Thymus (tissue), 11 donors: ENCODE measurements at regions not wholly inside any gene's neighbourhood (a gene's known extent, or its start where the extent isn't known, plus 50 kb on each side); places are given as distances from the start of the nearest gene placed in this dataset.

Experiments
- DNase-seq, 9 donors: peaks; one replicate each; pipeline ENCODE4 v3.0.0-alpha.2; 2013; ENCODE audit warnings: low spot score in 9 of 9, low read depth in 6 of 9, missing footprints in 1 of 9
- H3K27ac ChIP-seq, 2 donors: one replicate each; pipeline ENCODE4 v1.5.1; 2013; ENCODE audit warnings: control low read depth in 1 of 2, low read depth in 1 of 2, low read length in 1 of 2, mild to moderate bottlenecking in 1 of 2, moderate library complexity in 1 of 2
- H3K27me3 ChIP-seq, 2 donors: one replicate each; pipeline ENCODE4 v1.5.1; 2013; ENCODE audit warnings: low read length in 1 of 2; ENCODE audit not compliant: control insufficient read depth in 2 of 2, insufficient read depth in 1 of 2
- H3K36me3 ChIP-seq, 2 donors: one replicate each; pipeline ENCODE4 v1.5.1; 2013; ENCODE audit warnings: low read length in 1 of 2, mild to moderate bottlenecking in 1 of 2, moderate library complexity in 1 of 2; ENCODE audit not compliant: control insufficient read depth in 2 of 2, insufficient read depth in 2 of 2
- H3K4me1 ChIP-seq, 2 donors: one replicate each; pipeline ENCODE4 v1.5.1; 2013; ENCODE audit warnings: low read length in 2 of 2; ENCODE audit not compliant: control insufficient read depth in 2 of 2, insufficient read depth in 2 of 2
- H3K4me3 ChIP-seq, 2 donors: one replicate each; pipeline ENCODE4 v1.5.1; 2013; ENCODE audit warnings: low read length in 2 of 2, control low read depth in 1 of 2, mild to moderate bottlenecking in 1 of 2
- H3K9me3 ChIP-seq, 2 donors: one replicate each; pipeline ENCODE4 v1.5.1; 2013; ENCODE audit warnings: low read length in 1 of 2, mild to moderate bottlenecking in 1 of 2; ENCODE audit not compliant: control insufficient read depth in 2 of 2, insufficient read depth in 1 of 2
- WGBS: extraction: QIAGEN DNeasy Blood & Tissue Kit; methylation state at CpG from one replicate; pipeline ENCODE4 v1.1.7; 2013; 5-methylcytosine and 5-hydroxymethylcytosine counted together
- donor health status: healthy.

DNA sequence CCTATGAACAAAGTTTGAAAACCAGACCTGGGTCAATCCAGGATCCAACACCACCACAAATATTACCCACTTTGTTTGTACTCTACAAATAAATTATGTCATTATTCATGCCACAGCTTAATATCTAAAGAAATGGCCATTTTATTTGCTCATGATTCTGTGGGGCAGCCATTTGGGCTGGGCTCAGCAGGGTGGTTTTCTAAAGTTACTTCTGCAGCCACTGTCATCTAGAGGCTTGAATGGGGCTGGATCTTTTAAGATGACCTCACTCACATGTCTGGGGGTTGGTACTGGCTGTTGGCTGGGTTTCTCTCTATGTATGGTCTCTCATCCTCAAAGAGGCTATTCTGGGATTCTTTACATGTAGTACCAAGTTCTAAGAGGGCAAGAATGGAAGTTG lies 96.2 kb downstream of the VCPKMT start:
- Histone ChIP-seq H3K36me3 (no peaks in the 10 kb centered on the region), H3K27me3 (no peaks in the 10 kb centered on the region), H3K27ac (no peak overlapping the region), H3K9me3 (peaks cover 1 to 3% of the 10 kb centered on the region in 2 donors), H3K4me3 (no peak overlapping the region), H3K4me1 (peaks cover 5 to 14% of the 10 kb centered on the region in 2 donors)
- no peak for DNase-seq

DNA sequence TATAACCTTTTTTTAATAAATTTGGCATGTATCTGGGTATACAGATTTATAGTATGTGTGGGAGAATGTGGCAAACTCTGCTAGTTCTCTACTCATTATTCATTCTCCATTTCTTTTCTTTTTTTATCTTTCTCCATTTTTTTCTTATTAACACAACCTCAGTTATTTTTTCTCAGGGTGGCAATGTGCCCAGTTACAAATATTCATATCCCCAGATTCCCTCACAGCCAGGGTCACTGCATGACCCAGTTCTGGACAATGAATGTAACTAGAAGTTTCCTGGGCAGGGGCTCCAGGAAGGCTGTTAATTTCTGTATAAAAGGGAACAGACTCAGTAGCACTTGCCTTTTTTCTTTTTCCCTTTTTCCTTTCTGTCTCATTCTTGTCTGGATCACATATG lies 95.6 kb downstream of the VCPKMT start:
- Histone ChIP-seq H3K4me1 (peaks cover 5 to 14% of the 10 kb centered on the region in 2 donors), H3K27ac (no peak overlapping the region), H3K36me3 (no peaks in the 10 kb centered on the region), H3K27me3 (no peaks in the 10 kb centered on the region), H3K9me3 (peaks cover 1 to 8% of the 10 kb centered on the region in 2 donors), H3K4me3 (no peak overlapping the region)
- no peak for DNase-seq

DNA sequence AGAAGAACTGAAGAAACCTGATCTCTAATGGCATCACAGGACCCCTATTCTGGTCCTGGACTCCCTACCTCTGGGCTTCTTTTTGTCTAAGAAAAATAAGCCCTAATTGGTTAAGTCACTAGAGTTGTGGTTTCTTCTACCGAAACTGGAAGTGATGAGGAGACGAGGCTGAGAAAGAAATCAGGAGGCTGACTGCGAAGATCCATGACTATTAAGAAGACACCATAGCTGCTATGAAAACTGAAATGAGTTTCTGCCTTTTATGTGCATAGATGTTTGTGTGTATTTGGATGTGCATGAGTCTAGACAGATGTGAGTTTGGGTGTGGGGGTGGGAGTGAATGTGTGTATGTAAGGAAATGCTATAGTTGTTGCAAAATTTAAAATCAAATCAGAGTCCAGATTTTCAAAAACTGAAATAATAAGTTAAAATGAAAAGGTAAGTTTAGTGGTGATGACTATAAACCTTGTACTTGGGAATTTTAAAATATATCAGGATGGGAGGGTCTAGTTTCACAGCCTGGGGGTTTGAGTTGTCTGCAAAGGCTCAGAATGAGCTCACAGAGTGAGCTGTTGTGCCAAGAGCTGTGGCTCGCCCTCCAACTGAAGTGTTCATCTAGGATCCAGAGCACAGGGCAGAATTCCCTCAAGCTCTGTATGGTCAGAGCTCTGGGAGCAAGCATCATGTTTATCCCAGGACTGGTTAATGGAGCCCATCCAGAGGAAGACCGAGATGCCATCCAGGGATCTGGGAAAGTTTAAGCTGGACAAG lies 94.9 kb downstream of the VCPKMT start:
- peak in 1 of 9 donors; percentile 22 for DNase-seq
- Histone ChIP-seq H3K9me3 (peaks cover 1 to 11% of the 10 kb centered on the region in 2 donors), H3K27ac (no peak overlapping the region), H3K36me3 (no peaks in the 10 kb centered on the region), H3K4me3 (no peak overlapping the region), H3K4me1 (peaks cover 5 to 14% of the 10 kb centered on the region in 2 donors), H3K27me3 (no peaks in the 10 kb centered on the region)
- 85% methylated on average over 5 of the region's 5 CpGs for WGBS

DNA sequence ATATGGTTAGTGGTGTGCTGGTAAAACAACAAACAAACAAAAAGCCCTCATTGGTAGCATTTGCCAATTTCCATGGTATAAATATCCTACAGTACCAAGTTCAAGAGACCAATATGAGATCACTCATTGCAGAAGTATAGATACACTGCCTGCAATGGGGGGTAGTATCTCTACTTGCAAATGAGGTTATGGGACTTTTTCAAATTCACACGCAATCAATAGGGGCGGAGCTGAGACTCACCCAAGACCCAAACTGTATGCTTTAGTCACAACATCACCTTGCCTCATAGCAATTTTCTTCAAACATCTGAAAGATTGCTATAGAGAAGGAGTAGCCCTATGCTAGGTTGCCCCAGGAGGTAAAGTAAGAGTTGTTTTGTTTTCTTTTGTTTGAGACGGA lies 93.7 kb downstream of the VCPKMT start:
- no peak for DNase-seq
- 98% methylated on average over 3 of the region's 3 CpGs for WGBS

DNA sequence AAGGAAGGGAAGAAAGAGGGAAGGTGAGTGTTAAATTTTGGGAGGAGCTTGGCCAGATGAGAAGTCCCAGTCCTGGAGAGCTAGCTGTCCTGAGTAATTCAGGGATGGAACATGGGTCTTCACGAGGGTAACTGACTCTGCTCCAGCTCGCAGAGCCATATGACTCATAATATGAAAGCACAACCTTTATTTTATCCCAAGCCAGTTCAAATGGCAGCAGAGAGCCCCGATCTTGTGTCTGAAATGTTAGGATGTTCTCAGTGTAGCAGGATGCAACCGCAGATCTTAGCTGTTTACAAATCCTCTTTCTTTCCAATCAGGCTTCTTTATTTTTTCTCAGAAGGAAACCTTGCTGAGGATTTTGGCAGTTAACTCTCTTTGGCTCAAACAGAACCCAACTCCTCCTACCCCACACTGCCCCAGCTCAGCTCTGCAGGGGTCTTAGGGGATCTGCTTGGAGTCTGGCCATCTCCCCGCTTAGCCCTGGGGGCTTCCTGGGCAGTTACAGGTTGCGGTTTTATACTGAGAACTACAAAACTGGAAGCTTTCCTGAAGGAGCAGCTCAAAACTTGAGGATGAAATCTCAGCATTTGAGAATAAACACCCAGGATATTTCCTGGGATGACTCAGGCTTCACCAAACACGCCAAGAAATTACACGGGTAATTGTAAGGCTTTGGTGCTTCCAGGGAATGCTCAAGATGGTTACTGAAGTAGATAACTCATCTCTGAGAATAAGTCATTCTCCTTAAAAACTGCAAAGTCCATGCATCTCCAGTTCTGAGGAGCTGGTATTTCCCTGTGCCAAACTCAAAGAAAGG lies 92.5 kb downstream of the VCPKMT start:
- H3K4me3 ChIP-seq: no peak overlapping the region
- H3K4me1 ChIP-seq: peaks cover 5 to 14% of the 10 kb centered on the region in 2 donors
- 94% methylated on average over 8 of the region's 8 CpGs for WGBS
- DNase-seq: no peak
- H3K36me3 ChIP-seq: no peaks in the 10 kb centered on the region
- H3K27me3 ChIP-seq: no peaks in the 10 kb centered on the region
- H3K27ac ChIP-seq: peak overlapping the region in 1 of 2 donors; percentile 33
- H3K9me3 ChIP-seq: peaks cover 1 to 11% of the 10 kb centered on the region in 2 donors

More for the DNA sequence above, 93.7 kb downstream of the VCPKMT start:
- Histone ChIP-seq H3K9me3 (peaks cover 1 to 11% of the 10 kb centered on the region in 2 donors), H3K4me1 (peaks cover 5 to 14% of the 10 kb centered on the region in 2 donors), H3K36me3 (no peaks in the 10 kb centered on the region), H3K4me3 (no peak overlapping the region), H3K27me3 (no peaks in the 10 kb centered on the region), H3K27ac (no peak overlapping the region)

DNA sequence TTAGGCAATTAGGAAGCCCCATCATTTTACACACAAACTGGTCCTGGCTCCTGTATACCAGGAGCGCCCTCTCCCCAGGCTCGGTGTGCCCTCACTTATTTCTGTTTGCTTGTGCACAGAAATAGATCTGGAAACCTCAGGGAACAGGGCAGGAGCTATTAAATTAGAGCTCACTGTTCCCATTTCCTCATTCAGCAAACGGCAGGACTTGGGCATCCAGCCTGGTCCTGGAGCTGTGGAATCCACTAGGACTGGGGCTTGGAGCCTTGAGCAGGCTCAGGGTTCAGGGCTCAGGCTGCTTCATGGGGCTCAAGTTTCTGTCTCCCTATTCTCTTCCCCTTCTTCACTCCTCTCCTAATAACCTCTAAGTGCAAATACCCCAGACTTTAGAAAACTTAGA lies 91.3 kb downstream of the VCPKMT start:
- WGBS: 96% methylated on average over 3 of the region's 3 CpGs
- Histone ChIP-seq H3K36me3 (no peaks in the 10 kb centered on the region), H3K4me1 (peaks cover 0 to 3% of the 10 kb centered on the region in 2 donors), H3K9me3 (peaks cover 1 to 10% of the 10 kb centered on the region in 2 donors), H3K27me3 (no peaks in the 10 kb centered on the region), H3K27ac (no peak overlapping the region), H3K4me3 (no peak overlapping the region)
- DNase-seq: no peak

DNA sequence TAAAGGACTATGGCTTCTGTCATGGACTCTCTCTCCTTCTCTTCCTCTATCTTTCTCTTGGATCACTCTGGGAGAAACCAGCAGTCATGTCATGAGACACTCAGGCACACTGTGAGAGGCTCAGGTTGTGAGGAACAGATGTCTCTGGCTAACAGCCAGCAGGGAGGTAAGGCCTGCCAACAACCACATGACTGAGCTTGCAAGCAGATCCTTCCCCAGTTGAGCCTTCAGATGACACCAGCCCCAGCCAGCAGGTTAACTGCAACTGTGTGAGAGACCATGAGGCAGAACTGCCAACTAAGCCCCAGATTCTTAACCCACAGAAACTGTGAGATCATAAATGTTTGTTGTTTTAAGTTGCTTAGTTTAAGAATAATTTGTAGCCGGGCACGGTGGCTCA lies 90.6 kb downstream of the VCPKMT start:
- no peak overlapping the region for H3K4me3 ChIP-seq
- no peaks in the 10 kb centered on the region for H3K4me1 ChIP-seq
- DNase-seq: no peak
- H3K9me3 ChIP-seq: peaks cover 0 to 8% of the 10 kb centered on the region in 2 donors
- H3K27ac ChIP-seq: no peak overlapping the region
- 99% methylated on average over 2 of the region's 2 CpGs for WGBS
- H3K36me3 ChIP-seq: no peaks in the 10 kb centered on the region
- no peaks in the 10 kb centered on the region for H3K27me3 ChIP-seq

DNA sequence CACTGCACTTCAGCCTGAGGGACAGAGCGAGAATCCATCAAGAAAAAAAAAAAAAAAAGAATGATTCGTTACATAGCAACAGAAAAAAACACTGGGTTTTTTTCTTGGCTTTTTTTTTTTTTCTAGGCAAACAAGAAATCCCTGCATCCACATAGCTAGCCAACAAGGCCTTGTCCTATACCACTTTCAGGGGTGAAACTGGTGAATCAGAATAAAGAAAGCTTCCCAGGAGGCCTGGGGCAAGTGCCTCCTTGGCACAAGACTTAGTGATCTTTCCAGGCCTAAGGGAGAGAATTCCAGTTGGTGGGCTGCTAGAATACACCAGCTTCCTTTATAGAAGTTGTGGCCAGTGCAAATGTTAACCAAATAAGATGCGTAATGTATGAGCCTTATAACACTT lies 90.0 kb downstream of the VCPKMT start:
- no peaks in the 10 kb centered on the region for H3K36me3 ChIP-seq
- WGBS: 100% methylated on average over 3 of the region's 3 CpGs
- no peak overlapping the region for H3K27ac ChIP-seq
- H3K27me3 ChIP-seq: no peaks in the 10 kb centered on the region
- no peak overlapping the region for H3K4me3 ChIP-seq
- H3K9me3 ChIP-seq: peaks cover 0 to 8% of the 10 kb centered on the region in 2 donors
- DNase-seq: no peak
- no peaks in the 10 kb centered on the region for H3K4me1 ChIP-seq

DNA sequence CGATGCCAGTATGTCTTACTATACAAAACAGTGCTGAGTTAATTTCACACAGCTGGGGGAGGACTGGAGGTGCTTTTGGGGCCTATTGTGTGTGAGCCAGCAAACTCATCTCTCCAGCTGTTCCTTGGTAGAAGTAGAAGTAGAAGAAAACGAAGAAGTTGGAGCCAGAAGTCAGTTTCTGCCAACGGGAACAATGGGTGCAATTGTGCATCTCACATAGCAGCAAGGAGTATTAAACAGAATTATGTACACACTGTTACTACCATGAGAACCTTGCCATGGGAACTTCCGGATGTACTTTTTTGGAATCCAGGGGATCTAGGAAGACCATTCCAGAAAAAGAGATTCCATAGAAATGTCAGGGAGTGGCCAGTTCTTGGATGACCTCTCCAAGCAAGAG lies 88.6 kb downstream of the VCPKMT start:
- Histone ChIP-seq H3K4me3 (no peak overlapping the region), H3K36me3 (no peaks in the 10 kb centered on the region), H3K27me3 (no peaks in the 10 kb centered on the region), H3K9me3 (peaks cover 0 to 8% of the 10 kb centered on the region in 2 donors), H3K27ac (no peak overlapping the region), H3K4me1 (no peaks in the 10 kb centered on the region)
- WGBS: 96% methylated on average over 4 of the region's 4 CpGs
- no peak for DNase-seq
